Tibial nerve (tissue), 4 donors: ENCODE measurements at regions not wholly inside any gene's neighbourhood (a gene's known extent, or its start where the extent isn't known, plus 50 kb on each side); places are given as distances from the start of the nearest gene placed in this dataset.

ENCODE experiments used
- DNase-seq, 2 donors: peaks; one replicate each; pipeline ENCODE4 v3.0.0-alpha.2; 2019; ENCODE audit warnings: low spot score in 2 of 2
- H3K27ac ChIP-seq, 4 donors: fragments of 200-600 bp; sonication (generic) in 3 of 4; one replicate each; pipeline ENCODE4 v1.5.1; 2017 to 2019; ENCODE audit warnings: mild to moderate bottlenecking in 1 of 4
- H3K27me3 ChIP-seq, 2 donors: fragments of 200-600 bp; sonication (generic) in 1 of 2; one replicate each; pipeline versions ENCODE4 v1.5.1 to v1.6.0; 2017 to 2019
- H3K36me3 ChIP-seq, 3 donors: fragments of 200-600 bp; sonication (generic); one replicate each; pipeline ENCODE4 v1.5.1; 2018 to 2019
- H3K4me1 ChIP-seq, 4 donors: fragments of 200-600 bp; sonication (generic) in 3 of 4; one replicate each; pipeline ENCODE4 v1.5.1; 2017 to 2019
- H3K4me3 ChIP-seq, 4 donors: fragments of 200-600 bp; sonication (generic) in 3 of 4; one replicate each; pipeline ENCODE4 v1.5.1; 2017 to 2019; ENCODE audit warnings: mild to moderate bottlenecking in 1 of 4, moderate library complexity in 1 of 4
- H3K9me3 ChIP-seq, 4 donors: fragments of 200-600 bp; sonication (generic) in 3 of 4; one replicate each; pipeline ENCODE4 v1.5.1; 2017 to 2019
- CTCF ChIP-seq, 5 experiments: fragments of 200-600 bp in 3 of 5; fragments of 450-650 bp in 2 of 5; sonication (generic) in 3 of 5; IDR thresholded peaks; one replicate each; pipeline ENCODE4 v1.5.1; 2016 to 2019; ENCODE audit warnings: antibody characterized with exemption in 5 of 5, mild to moderate bottlenecking in 3 of 5, moderate library complexity in 2 of 5
- EP300 ChIP-seq, 2 donors: sonication (generic); formaldehyde crosslinking; IDR thresholded peaks; one replicate each; pipeline ENCODE4 v1.6.1; 2017; ENCODE audit warnings: antibody characterized with exemption in 2 of 2, mild to moderate bottlenecking in 1 of 2
- POLR2A ChIP-seq, 2 donors: fragments of 450-650 bp; IDR thresholded peaks; one replicate each; pipeline ENCODE4 v1.6.1; 2017; ENCODE audit warnings: antibody characterized with exemption in 2 of 2, mild to moderate bottlenecking in 2 of 2, moderate library complexity in 2 of 2
- WGBS, 2 donors: methylation state at CpG; one replicate each; pipeline ENCODE4 v1.1.5; 2018; 5-methylcytosine and 5-hydroxymethylcytosine counted together

GRCh38 chr13:107392205-107392604 is 823.1 kb downstream of the LIG4 start:
- Histone ChIP-seq H3K9me3 (no peaks in the 10 kb centered on the region), H3K36me3 (no peaks in the 10 kb centered on the region), H3K4me3 (no peak overlapping the region), H3K4me1 (no peaks in the 10 kb centered on the region), H3K27ac (no peak overlapping the region), H3K27me3 (no peaks in the 10 kb centered on the region)
- WGBS, 2 donors: 76 to 96% methylated on average over 1 of the region's 1 CpG
- no peak for DNase-seq
- TF ChIP-seq EP300 (IDR thresholded peaks at IDR 0.05): no peak
- TF ChIP-seq POLR2A (IDR thresholded peaks at IDR 0.05): no peak
- TF ChIP-seq CTCF (IDR thresholded peaks at IDR 0.05): no peak

- Histone ChIP-seq H3K27ac (no peak overlapping the region), H3K4me3 (no peak overlapping the region), H3K9me3 (no peaks in the 10 kb centered on the region), H3K4me1 (no peaks in the 10 kb centered on the region), H3K27me3 (no peaks in the 10 kb centered on the region), H3K36me3 (no peaks in the 10 kb centered on the region)
- no peak for DNase-seq
- 80 to 86% methylated on average over 2 of the region's 2 CpGs for WGBS, 2 donors
- no peak for TF ChIP-seq EP300 (IDR thresholded peaks at IDR 0.05)
- TF ChIP-seq POLR2A (IDR thresholded peaks at IDR 0.05): no peak
- no peak for TF ChIP-seq CTCF (IDR thresholded peaks at IDR 0.05)
Measured at GRCh38 chr13:107387525-107387924, 819.6 kb upstream of the ARGLU1 start.

- DNase-seq: no peak
- TF ChIP-seq EP300 (IDR thresholded peaks at IDR 0.05): no peak
- TF ChIP-seq POLR2A (IDR thresholded peaks at IDR 0.05): no peak
- TF ChIP-seq CTCF (IDR thresholded peaks at IDR 0.05): no peak
- Histone ChIP-seq H3K9me3 (no peaks in the 10 kb centered on the region), H3K4me1 (peaks cover 0 to 13% (median 0%) of the 10 kb centered on the region in 4 donors), H3K4me3 (no peak overlapping the region), H3K27ac (no peak overlapping the region), H3K36me3 (no peaks in the 10 kb centered on the region), H3K27me3 (no peaks in the 10 kb centered on the region)
- WGBS, 2 donors: 73 to 78% methylated on average over 7 of the region's 7 CpGs
Measured at GRCh38 chr13:107379407-107380155, 811.6 kb upstream of the ARGLU1 start.

GRCh38 chr13:107376341-107377125 is 808.6 kb upstream of the ARGLU1 start:
- no peak for DNase-seq
- Histone ChIP-seq H3K27ac (no peak overlapping the region), H3K4me3 (no peak overlapping the region), H3K27me3 (no peaks in the 10 kb centered on the region), H3K4me1 (peaks cover 0 to 22% (median 0%) of the 10 kb centered on the region in 4 donors), H3K36me3 (no peaks in the 10 kb centered on the region), H3K9me3 (no peaks in the 10 kb centered on the region)
- no peak for TF ChIP-seq EP300 (IDR thresholded peaks at IDR 0.05)
- no peak for TF ChIP-seq CTCF (IDR thresholded peaks at IDR 0.05)
- 36 to 37% methylated on average over 6 of the region's 6 CpGs for WGBS, 2 donors

GRCh38 chr13:107375701-107376340 is 807.9 kb upstream of the ARGLU1 start:
- 55 to 60% methylated on average over 4 of the region's 4 CpGs for WGBS, 2 donors

More at GRCh38 chr13:107375701-107376340, 807.9 kb upstream of the ARGLU1 start:
- no peak overlapping the region for H3K4me3 ChIP-seq
- DNase-seq: no peak
- no peak for TF ChIP-seq EP300 (IDR thresholded peaks at IDR 0.05)
- TF ChIP-seq POLR2A (IDR thresholded peaks at IDR 0.05): no peak
- no peak for TF ChIP-seq CTCF (IDR thresholded peaks at IDR 0.05)
- no peaks in the 10 kb centered on the region for H3K36me3 ChIP-seq
- no peaks in the 10 kb centered on the region for H3K9me3 ChIP-seq
- H3K4me1 ChIP-seq: peaks cover 0 to 22% (median 0%) of the 10 kb centered on the region in 4 donors
- no peak overlapping the region for H3K27ac ChIP-seq
- H3K27me3 ChIP-seq: no peaks in the 10 kb centered on the region
